HepG2 (cell line): ENCODE measurements at regions not wholly inside any gene's neighbourhood (a gene's known extent, or its start where the extent isn't known, plus 50 kb on each side); places are given as distances from the start of the nearest gene placed in this dataset.

Experiments used
- NR3C1 ChIP-seq: sonication (generic); formaldehyde crosslinking; IDR thresholded peaks from 2 replicates; pipeline ENCODE4 v1.4.0; 2020; ENCODE audit warnings: missing genetic modification reagents
- RAD51 ChIP-seq: fragments of 450-650 bp; IDR thresholded peaks from 2 replicates; pipeline ENCODE4 v1.6.1; 2016; ENCODE audit warnings: borderline replicate concordance
- SNRNP70 ChIP-seq: fragments of 200-400 bp; formaldehyde crosslinking; IDR thresholded peaks from 2 replicates; pipeline ENCODE4 v1.6.1; 2017; ENCODE audit warnings: mild to moderate bottlenecking, low read depth, low read length, moderate library complexity
- ZNF280B ChIP-seq: sonication (generic); formaldehyde crosslinking; IDR thresholded peaks from 2 replicates; pipeline ENCODE4 v1.5.0; 2020; ENCODE audit warnings: missing genetic modification reagents, mild to moderate bottlenecking, borderline replicate concordance
- ZNF331 ChIP-seq: sonication (generic); formaldehyde crosslinking; IDR thresholded peaks from 2 replicates; pipeline ENCODE4 v1.4.0; 2020; ENCODE audit warnings: missing genetic modification reagents

- no peak for TF ChIP-seq ZNF331 (CRISPR knock-in tag)
- no peak for TF ChIP-seq NR3C1 (CRISPR knock-in tag)
- no peak for TF ChIP-seq RAD51
- TF ChIP-seq ZNF280B (CRISPR knock-in tag): no peak
- TF ChIP-seq SNRNP70: no peak
Measured at GRCh38 chr6:22473991-22474682, 95.2 kb upstream of the HDGFL1 start.
